IMR-90 (cell line): ENCODE measurements at regions not wholly inside any gene's neighbourhood (a gene's known extent, or its start where the extent isn't known, plus 50 kb on each side); places are given as distances from the start of the nearest gene placed in this dataset.

Source experiments
- ATAC-seq: fragments of 200-7000 bp; cut with Tn5 transposase; 2 replicates; pipeline ENCODE4 v1.9.1; 2020; ENCODE audit warnings: low read depth, mild to moderate bottlenecking, moderate library complexity
- BruUV-seq: library from RNA; stranded (reverse); fragments of 400-500 nt; replicated peaks from 2 replicates; lab custom pipeline; 2021; lab: Mats Ljungman, UMichigan
- CTCF ChIA-PET: fragments of 300-600 bp; formaldehyde crosslinking; extraction: SDS; loops from one replicate; lab custom pipeline; 2021; ENCODE audit warnings: antibody characterized with exemption; lab: Yijun Ruan, JAX
- POLR2A ChIA-PET: fragments of 300-600 bp; sonication (Branson Sonifier 250); formaldehyde crosslinking; loops from one replicate; lab custom pipeline; 2022; ENCODE audit warnings: antibody characterized with exemption; ENCODE audit not compliant: unreplicated experiment; lab: Charles Lee
- DNase-seq: peaks from one replicate; pipeline ENCODE4 v3.0.0; 2013
- H2AFZ ChIP-seq: replicated peaks from 2 replicates; pipeline ENCODE3; 2013; ENCODE audit warnings: low read length, mild to moderate bottlenecking; ENCODE audit not compliant: poor library complexity
- H2AK5ac ChIP-seq: 2 replicates; pipeline ENCODE4 v1.6.1; 2013; ENCODE audit warnings: low read depth, low read length, inconsistent platforms
- H2AK9ac ChIP-seq: replicated peaks from 2 replicates; pipeline ENCODE3; 2013; ENCODE audit warnings: mild to moderate bottlenecking, low read depth, low read length, moderate library complexity; ENCODE audit not compliant: poor library complexity
- H2BK120ac ChIP-seq: 2 replicates; pipeline ENCODE4 v1.6.1; 2013; ENCODE audit warnings: low read depth, low read length, inconsistent platforms
- H2BK15ac ChIP-seq: 3 replicates; pipeline ENCODE4 v1.6.1; 2013; ENCODE audit warnings: low read depth, low read length, inconsistent platforms
- H2BK20ac ChIP-seq: 2 replicates; pipeline ENCODE4 v1.6.1; 2013; ENCODE audit warnings: low read depth, mild to moderate bottlenecking, inconsistent platforms, low read length, moderate library complexity
- H2BK5ac ChIP-seq: 2 replicates; pipeline ENCODE4 v1.6.1; 2013; ENCODE audit warnings: mild to moderate bottlenecking, low read depth, low read length, inconsistent platforms; ENCODE audit not compliant: poor library complexity, severe bottlenecking
- H3K14ac ChIP-seq: replicated peaks from 2 replicates; pipeline ENCODE4 v1.6.1; 2013; ENCODE audit warnings: low read depth, low read length, inconsistent platforms
- H3K18ac ChIP-seq: 2 replicates; pipeline ENCODE4 v1.6.1; 2013; ENCODE audit warnings: low read depth, low read length, control low read depth
- H3K23ac ChIP-seq: 2 replicates; pipeline ENCODE4 v1.6.1; 2013; ENCODE audit warnings: low read depth, low read length, inconsistent platforms
- H3K27ac ChIP-seq: 2 replicates; pipeline ENCODE4 v1.5.1; 2013; ENCODE audit warnings: mild to moderate bottlenecking, control low read depth, low read length; ENCODE audit not compliant: insufficient read depth
- H3K27me3 ChIP-seq: 2 replicates; pipeline ENCODE4 v1.6.1; 2013; ENCODE audit warnings: low read length; ENCODE audit not compliant: control insufficient read depth, insufficient read depth
- H3K36me3 ChIP-seq: 2 replicates; pipeline ENCODE4 v1.6.1; 2013; ENCODE audit warnings: low read length, mixed read lengths; ENCODE audit not compliant: control insufficient read depth, insufficient read depth
- H3K4ac ChIP-seq: 2 replicates; pipeline ENCODE4 v1.6.1; 2013; ENCODE audit warnings: low read depth, low read length, inconsistent platforms
- H3K4me1 ChIP-seq: 2 replicates; pipeline ENCODE4 v1.6.1; 2013; ENCODE audit warnings: low read length, mixed read lengths; ENCODE audit not compliant: control insufficient read depth, insufficient read depth
- H3K4me2 ChIP-seq: 2 replicates; pipeline ENCODE4 v1.6.1; 2013; ENCODE audit warnings: low read depth, mild to moderate bottlenecking, control low read depth, low read length, moderate library complexity
- H3K4me3 ChIP-seq: 2 replicates; pipeline ENCODE4 v1.5.1; 2013; ENCODE audit warnings: low read depth, mild to moderate bottlenecking, control low read depth, low read length, moderate library complexity; ENCODE audit not compliant: insufficient read depth
- H3K56ac ChIP-seq: 2 replicates; pipeline ENCODE4 v1.6.1; 2013; ENCODE audit warnings: low read length, inconsistent platforms; ENCODE audit not compliant: insufficient read depth; ENCODE audit errors: extremely low read depth
- H3K79me1 ChIP-seq, 2 experiments: 2 replicates each; pipeline ENCODE4 v1.6.1; 2013; ENCODE audit warnings: low read length in 2 of 2, inconsistent platforms in 1 of 2, low read depth in 1 of 2
- H3K9ac ChIP-seq: 2 replicates; pipeline ENCODE4 v1.6.1; 2013; ENCODE audit warnings: low read depth, low read length, control low read depth
- H3K9me1 ChIP-seq: 2 replicates; pipeline ENCODE4 v1.6.1; 2013; ENCODE audit warnings: low read length, inconsistent platforms; ENCODE audit not compliant: insufficient read depth
- H3K9me3 ChIP-seq: 2 replicates; pipeline ENCODE4 v1.6.1; 2013; ENCODE audit warnings: low read length; ENCODE audit not compliant: control insufficient read depth, insufficient read depth
- H4K20me1 ChIP-seq: 2 replicates; pipeline ENCODE4 v1.6.1; 2013; ENCODE audit warnings: low read length, inconsistent platforms; ENCODE audit not compliant: insufficient read depth
- H4K5ac ChIP-seq: 2 replicates; pipeline ENCODE4 v1.6.1; 2013; ENCODE audit warnings: mild to moderate bottlenecking, low read depth, low read length, control low read depth
- H4K8ac ChIP-seq, 2 experiments: 2 replicates each; pipeline ENCODE4 v1.6.1; 2013; ENCODE audit warnings: low read depth in 2 of 2, low read length in 2 of 2, control low read depth in 1 of 2, inconsistent platforms in 1 of 2
- H4K91ac ChIP-seq: 2 replicates; pipeline ENCODE4 v1.6.1; 2013; ENCODE audit warnings: low read depth, low read length, inconsistent platforms; ENCODE audit not compliant: insufficient read depth
- FOS ChIP-seq: fragments of 150-350 bp; IDR thresholded peaks from 2 replicates; pipeline ENCODE4 v1.6.1; 2016; ENCODE audit warnings: low read depth, low read length
- MAFK ChIP-seq: IDR thresholded peaks from 2 replicates; pipeline ENCODE4 v1.6.1; 2012; ENCODE audit warnings: low read depth, low read length, improper control_type of control experiment
- MAZ ChIP-seq: IDR thresholded peaks from 2 replicates; pipeline ENCODE4 v1.6.1; 2012; ENCODE audit warnings: low read depth, mild to moderate bottlenecking, low read length, improper control_type of control experiment, moderate library complexity, borderline replicate concordance
- POLR2A ChIP-seq: IDR thresholded peaks from 2 replicates; pipeline ENCODE4 v1.6.1; 2012; ENCODE audit warnings: mild to moderate bottlenecking, low read depth, low read length
- RCOR1 ChIP-seq: IDR thresholded peaks from 2 replicates; pipeline ENCODE4 v1.6.1; 2012; ENCODE audit warnings: mild to moderate bottlenecking, low read length, improper control_type of control experiment; ENCODE audit not compliant: insufficient replicate concordance
- WGBS, 2 experiments: methylation state at CpG; one replicate each; pipeline versions ENCODE4 v1.1.5 to v1.1.7; 2013; ENCODE audit warnings: missing lambda C conversion rate in 2 of 2; ENCODE audit not compliant: insufficient read length in 1 of 2; ENCODE audit errors: extremely low coverage in 2 of 2; 5-methylcytosine and 5-hydroxymethylcytosine counted together
- dilution Hi-C: fragments of 300-500 bp; cut with HindIII; formaldehyde crosslinking; loops from one replicate; pipeline ENCODE4 v1.14.3; 2018; ENCODE audit warnings: low sequenced_read_pairs; ENCODE audit not compliant: unreplicated experiment
- in situ Hi-C: fragments of 300-500 bp; cut with MboI; formaldehyde crosslinking; loops from 3 replicates; pipeline ENCODE4 v1.14.3; 2019; ENCODE audit warnings: low sequenced_read_pairs, inconsistent platforms, mixed read lengths
- intact Hi-C: fragments of 100-400 bp; cut with micrococcal nuclease; formaldehyde crosslinking; loops from 2 replicates; pipeline ENCODE4 v1.10.0; 2022
- TF ChIP-seq, protein P1 (sequence below): fragments of 150-350 bp; IDR thresholded peaks from 2 replicates; pipeline ENCODE4 v1.6.1; 2017; ENCODE audit warnings: mild to moderate bottlenecking, antibody characterized with exemption, low read length, low read depth

DNA sequence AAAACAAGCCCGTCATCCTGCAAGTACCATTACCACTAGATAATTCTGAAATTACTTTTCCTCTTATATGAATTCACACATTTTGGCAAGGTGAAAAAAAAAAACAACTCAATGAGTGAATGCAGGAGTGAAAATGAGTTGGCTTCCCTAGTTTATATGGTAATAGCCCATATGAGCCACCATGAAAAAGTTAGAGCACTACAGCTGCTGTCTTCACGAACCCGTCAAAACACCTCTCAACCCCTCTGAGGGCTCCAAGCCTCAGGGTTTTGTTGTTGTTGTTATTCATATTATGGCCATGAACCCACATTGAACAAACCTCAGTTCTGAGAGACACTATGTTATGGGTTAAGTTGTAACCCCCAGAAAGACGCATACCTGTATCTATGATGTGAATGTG is 289.9 kb upstream of the CAND1 start:
- H3K27ac ChIP-seq = no peak overlapping the region
- no peaks in the 10 kb centered on the region for H3K4me1 ChIP-seq
- no peaks in the 10 kb centered on the region for H3K79me1 ChIP-seq
- POLR2A ChIA-PET = no interaction called here
- no peak overlapping the region for H3K4me2 ChIP-seq
- no peak overlapping the region for H4K91ac ChIP-seq
- no peak overlapping the region for H3K4ac ChIP-seq
- intact Hi-C loops (no loop called here), in situ Hi-C loops (no loop called here), dilution Hi-C loops (no loop called here)
- H4K20me1 ChIP-seq = no peaks in the 10 kb centered on the region
- H2BK20ac ChIP-seq = no peak overlapping the region
- no peak overlapping the region for H3K9ac ChIP-seq
- no peak for TF ChIP-seq RCOR1
- TF ChIP-seq MAFK = no peak
- no peak for TF ChIP-seq MAZ
- TF ChIP-seq POLR2A = no peak
- TF ChIP-seq, protein P1, sequence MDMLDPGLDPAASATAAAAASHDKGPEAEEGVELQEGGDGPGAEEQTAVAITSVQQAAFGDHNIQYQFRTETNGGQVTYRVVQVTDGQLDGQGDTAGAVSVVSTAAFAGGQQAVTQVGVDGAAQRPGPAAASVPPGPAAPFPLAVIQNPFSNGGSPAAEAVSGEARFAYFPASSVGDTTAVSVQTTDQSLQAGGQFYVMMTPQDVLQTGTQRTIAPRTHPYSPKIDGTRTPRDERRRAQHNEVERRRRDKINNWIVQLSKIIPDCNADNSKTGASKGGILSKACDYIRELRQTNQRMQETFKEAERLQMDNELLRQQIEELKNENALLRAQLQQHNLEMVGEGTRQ = no peak
- TF ChIP-seq FOS = no peak
- no peak overlapping the region for H3K4me3 ChIP-seq
- H2BK15ac ChIP-seq = no peak overlapping the region
- no peak overlapping the region for H4K8ac ChIP-seq
- no CpG with 5 or more reads among the region's 4 CpGs for WGBS, 2 experiments
- no peak overlapping the region for H2AK5ac ChIP-seq
- H3K14ac ChIP-seq = no peak overlapping the region
- CTCF ChIA-PET = no interaction called here
- BruUV-seq = no TSS peak
- H2BK5ac ChIP-seq = no peak overlapping the region
- H2AK9ac ChIP-seq = no peak overlapping the region
- H3K56ac ChIP-seq = no peak overlapping the region
- H3K27me3 ChIP-seq = no peaks in the 10 kb centered on the region
- no peaks in the 10 kb centered on the region for H3K36me3 ChIP-seq
- H2BK120ac ChIP-seq = no peak overlapping the region
- no peak overlapping the region for H3K18ac ChIP-seq
- no peak overlapping the region for H2AFZ ChIP-seq
- no peaks in the 10 kb centered on the region for H3K9me1 ChIP-seq
- ATAC-seq (no peak), DNase-seq (no peak)
- no peak overlapping the region for H4K5ac ChIP-seq
- no peak overlapping the region for H3K23ac ChIP-seq
- H3K9me3 ChIP-seq = no peaks in the 10 kb centered on the region
